GM19468 (cell line): ENCODE measurements at regions not wholly inside any gene's neighbourhood (a gene's known extent, or its start where the extent isn't known, plus 50 kb on each side); places are given as distances from the start of the nearest gene placed in this dataset.
"Not testable (repeated sequence)": the region's sequence is repeated elsewhere in the genome, so short reads cannot be mapped to it uniquely, and the experiment has no call there.

ENCODE experiments used
- ATAC-seq: cut with Tn5 transposase; IDR thresholded peaks from one replicate; pipeline ENCODE4 v1.9.1; 2021; ENCODE audit warnings: mild to moderate bottlenecking, moderate library complexity, moderate number of reproducible peaks; ENCODE audit not compliant: unreplicated experiment; ENCODE audit errors: extremely low read depth

- no peak for ATAC-seq
Observed at GRCh38 chr4:114034189-114034588, 54.7 kb upstream of the ARSJ start.

- no peak for ATAC-seq
Observed at GRCh38 chr4:114036426-114036825, 57.0 kb upstream of the ARSJ start.

GRCh38 chr4:114036864-114037263, 57.4 kb upstream of the ARSJ start:
- no peak for ATAC-seq

GRCh38 chr4:114037988-114038387, 58.5 kb upstream of the ARSJ start:
- no peak for ATAC-seq

GRCh38 chr4:114038762-114039387, 59.4 kb upstream of the ARSJ start:
- ATAC-seq: no peak

- peak; percentile 62 for ATAC-seq
Observed at GRCh38 chr4:114040319-114041116, 61.1 kb upstream of the ARSJ start.

GRCh38 chr4:114041117-114041475, 61.6 kb upstream of the ARSJ start:
- no peak for ATAC-seq

GRCh38 chr4:114043116-114043515, 63.7 kb upstream of the ARSJ start:
- ATAC-seq: no peak

GRCh38 chr4:114044351-114044750, 64.9 kb upstream of the ARSJ start:
- ATAC-seq: not testable (repeated sequence)

- ATAC-seq: no peak
Observed at GRCh38 chr4:114046331-114046730, 66.9 kb upstream of the ARSJ start.

GRCh38 chr4:114048154-114048553, 68.7 kb upstream of the ARSJ start:
- not testable (repeated sequence) for ATAC-seq

GRCh38 chr4:114052227-114052626, 72.8 kb upstream of the ARSJ start:
- ATAC-seq: no peak

- no peak for ATAC-seq
Observed at GRCh38 chr4:114056599-114056998, 77.2 kb upstream of the ARSJ start.

- no peak for ATAC-seq
Observed at GRCh38 chr4:114057746-114058145, 78.3 kb upstream of the ARSJ start.

GRCh38 chr4:114062499-114062898, 83.1 kb upstream of the ARSJ start:
- no peak for ATAC-seq

- no peak for ATAC-seq
Observed at GRCh38 chr4:114072781-114073180, 93.3 kb upstream of the ARSJ start.

- no peak for ATAC-seq
Observed at GRCh38 chr4:114076899-114077570, 97.6 kb upstream of the ARSJ start.

GRCh38 chr4:114077610-114078009, 98.2 kb upstream of the ARSJ start:
- ATAC-seq: no peak

- ATAC-seq: no peak
Observed at GRCh38 chr4:114078636-114079035, 99.2 kb upstream of the ARSJ start.

- ATAC-seq: no peak
Observed at GRCh38 chr4:114081783-114082182, 102.3 kb upstream of the ARSJ start.

GRCh38 chr4:114082348-114082747, 102.9 kb upstream of the ARSJ start:
- no peak for ATAC-seq
